NCI-H82 (cell line): ENCODE measurements at regions not wholly inside any gene's neighbourhood (a gene's known extent, or its start where the extent isn't known, plus 50 kb on each side); places are given as distances from the start of the nearest gene placed in this dataset.
"Not testable (repeated sequence)": the region's sequence is repeated elsewhere in the genome, so short reads cannot be mapped to it uniquely, and the experiment has no call there.

Experiments
- DNase-seq: peaks from one replicate; lab custom pipeline; 2025; lab: John Stamatoyannopoulos, UW

DNA sequence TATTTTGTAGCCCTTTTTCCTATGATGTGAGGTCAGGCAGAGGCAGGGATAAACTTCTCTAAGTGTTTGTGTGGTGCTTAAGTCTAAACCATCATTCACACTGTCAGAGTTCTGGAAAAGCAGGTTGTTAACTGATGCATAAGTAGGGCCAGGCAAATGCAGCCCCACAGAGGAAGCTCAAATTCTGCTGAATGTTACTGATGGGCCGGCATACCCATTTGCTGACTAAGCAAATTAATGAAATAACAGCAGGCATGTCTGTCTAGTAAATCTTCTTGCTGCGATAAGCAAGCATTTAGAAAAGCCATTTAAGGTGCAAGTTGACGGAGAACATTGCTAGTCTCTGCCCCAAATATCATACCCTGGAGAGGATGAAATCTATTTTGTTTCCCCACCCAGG is 523.2 kb upstream of the CCDC196 start:
- no peak for DNase-seq

DNA sequence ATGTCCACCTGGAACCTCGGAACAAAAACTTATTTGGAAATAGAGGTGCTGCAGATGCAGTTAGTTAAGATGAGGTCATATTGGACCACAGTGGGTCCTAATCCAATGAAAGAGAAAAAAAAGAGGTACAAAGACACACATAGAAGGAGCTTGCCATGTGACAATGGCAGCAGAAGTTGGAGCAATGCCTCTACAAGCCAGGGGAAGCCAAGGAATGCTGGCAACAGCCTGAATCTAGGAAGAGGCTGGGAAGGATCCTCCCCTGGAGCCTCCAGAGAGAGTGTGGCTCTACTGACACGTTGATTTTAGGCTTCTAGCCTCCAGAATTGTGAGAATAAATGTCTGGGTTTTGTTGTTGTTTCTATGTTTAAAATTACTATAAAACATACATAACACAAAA is 521.8 kb upstream of the CCDC196 start:
- DNase-seq = no peak

- no peak for DNase-seq
These were observed 520.0 kb upstream of the CCDC196 start for GRCh38 chr14:65966188-65966587.

DNA sequence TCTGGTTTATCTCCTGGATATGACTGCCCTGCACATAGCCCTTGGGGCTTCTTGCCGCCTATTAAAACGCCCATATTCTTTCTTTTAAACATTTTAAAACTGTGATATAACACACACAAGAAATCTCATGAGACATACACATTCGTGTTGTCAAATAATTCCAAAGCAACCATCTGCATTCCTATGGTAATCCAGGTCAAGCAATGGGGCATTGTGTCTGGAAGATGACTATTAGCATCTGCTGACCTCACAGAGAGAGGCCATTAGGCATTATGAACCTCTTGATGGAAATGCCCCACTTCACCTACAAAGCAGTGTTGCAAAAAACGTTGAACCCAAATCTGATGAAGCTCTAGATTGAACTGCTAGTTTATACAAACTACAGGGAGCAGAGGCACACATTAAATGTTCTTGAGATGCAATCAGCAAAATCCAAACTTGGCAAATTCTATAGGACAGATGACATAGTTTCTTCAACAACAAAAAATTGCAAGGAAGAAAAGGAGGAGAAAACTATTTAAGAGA is 513.8 kb upstream of the CCDC196 start:
- no peak for DNase-seq

- no peak for DNase-seq
These were observed 513.3 kb upstream of the CCDC196 start for GRCh38 chr14:65972891-65973290.

GRCh38 chr14:65975865-65976264 is 510.3 kb upstream of the CCDC196 start:
- DNase-seq = no peak

DNA sequence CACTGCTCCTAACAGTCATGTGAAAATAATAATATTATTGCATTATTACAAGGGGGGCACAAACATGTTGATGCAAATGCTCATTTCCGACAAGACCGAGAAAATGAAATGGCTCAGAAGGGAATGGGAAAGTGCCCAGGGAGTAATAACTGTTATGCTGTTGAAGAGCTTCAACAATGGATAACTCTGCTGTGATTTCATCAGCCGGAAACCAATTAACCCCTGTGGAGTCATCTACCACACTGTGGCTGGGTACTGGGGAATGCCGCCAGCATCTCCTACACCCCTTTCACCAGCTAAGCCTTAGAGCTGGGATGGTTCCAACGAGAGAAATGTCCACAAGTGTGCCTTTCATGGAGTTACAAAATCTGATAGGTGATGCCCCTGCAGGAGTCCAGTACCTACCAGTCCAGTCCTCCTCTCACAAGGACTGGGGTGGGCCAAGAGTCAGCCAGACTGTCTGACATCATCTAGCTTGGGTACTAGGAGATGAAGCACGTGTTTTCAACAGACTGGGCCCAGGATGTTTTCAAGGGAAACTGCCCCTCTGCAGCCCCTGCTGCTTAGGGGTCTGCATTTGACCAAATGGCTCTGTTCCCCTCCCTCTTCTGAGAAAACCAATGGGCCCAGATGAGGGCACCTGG is 509.3 kb upstream of the CCDC196 start:
- DNase-seq = no peak

GRCh38 chr14:65981192-65981843 is 504.9 kb upstream of the CCDC196 start:
- DNase-seq = peak; percentile 29

DNA sequence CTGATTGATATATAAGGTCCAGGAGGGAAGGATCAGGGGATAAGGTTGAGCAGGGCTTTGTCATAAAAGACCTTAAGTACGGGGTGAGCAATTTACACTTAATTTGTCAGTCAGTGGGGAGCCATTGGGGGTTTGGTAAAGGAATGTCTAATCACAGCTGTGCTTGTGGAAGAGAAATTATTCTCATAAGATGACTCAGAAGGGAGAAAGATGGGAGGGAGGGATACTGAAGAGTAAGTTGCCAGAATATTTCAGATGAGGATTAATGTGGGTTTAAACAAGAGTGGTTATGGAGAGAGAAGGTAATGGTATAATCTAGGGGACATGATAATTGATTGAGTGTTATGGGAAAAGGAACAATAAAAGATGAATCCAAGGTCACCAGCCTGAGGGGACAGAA is 500.1 kb upstream of the CCDC196 start:
- no peak for DNase-seq

- DNase-seq = no peak
These were observed 496.2 kb upstream of the CCDC196 start for GRCh38 chr14:65989981-65990380.

DNA sequence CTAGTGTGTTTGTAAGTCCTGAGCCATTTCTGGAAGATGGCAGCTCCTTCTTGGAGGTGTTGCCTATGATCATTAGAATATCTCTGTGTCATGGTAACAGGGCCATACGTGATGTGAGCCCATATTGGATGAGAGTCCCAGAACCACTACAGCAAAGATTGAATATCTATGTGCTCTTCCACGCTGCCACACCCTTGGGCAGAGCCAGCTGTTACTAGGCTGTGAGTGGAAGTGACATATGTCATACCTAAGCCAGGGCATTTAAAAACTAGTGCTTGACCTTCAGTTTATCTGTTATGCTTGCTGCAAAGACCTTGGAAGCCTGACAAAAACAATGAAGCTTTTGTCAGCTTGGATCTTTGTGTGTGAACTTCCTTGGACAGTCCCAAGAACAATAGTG is 495.1 kb upstream of the CCDC196 start:
- peak; percentile 3 for DNase-seq

GRCh38 chr14:65991935-65992334 is 494.2 kb upstream of the CCDC196 start:
- DNase-seq = not testable (repeated sequence)

- no peak for DNase-seq
These were observed 493.1 kb upstream of the CCDC196 start for GRCh38 chr14:65993103-65993502.

- no peak for DNase-seq
These were observed 492.2 kb upstream of the CCDC196 start for GRCh38 chr14:65993996-65994395.

DNA sequence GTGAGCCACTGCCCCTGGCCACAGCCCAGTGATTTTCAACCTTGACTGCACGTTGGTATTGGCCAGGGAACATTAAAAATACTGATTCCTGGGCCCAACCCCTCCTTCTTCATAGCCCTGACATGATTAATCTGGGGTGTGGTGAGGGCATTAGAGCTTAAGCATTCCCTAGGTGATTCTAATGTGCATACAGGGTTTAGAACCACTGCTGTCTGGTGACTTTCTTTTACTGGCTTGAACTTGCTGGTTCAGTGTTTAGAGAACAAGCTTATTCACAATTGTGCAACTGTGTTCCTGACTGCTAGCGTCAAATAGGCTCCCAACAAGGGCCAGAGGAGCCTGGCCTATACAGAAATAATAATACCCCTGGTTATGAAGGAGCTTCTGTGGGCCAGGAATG is 488.8 kb upstream of the CCDC196 start:
- no peak for DNase-seq

GRCh38 chr14:65999865-66000264 is 486.3 kb upstream of the CCDC196 start:
- DNase-seq = no peak

DNA sequence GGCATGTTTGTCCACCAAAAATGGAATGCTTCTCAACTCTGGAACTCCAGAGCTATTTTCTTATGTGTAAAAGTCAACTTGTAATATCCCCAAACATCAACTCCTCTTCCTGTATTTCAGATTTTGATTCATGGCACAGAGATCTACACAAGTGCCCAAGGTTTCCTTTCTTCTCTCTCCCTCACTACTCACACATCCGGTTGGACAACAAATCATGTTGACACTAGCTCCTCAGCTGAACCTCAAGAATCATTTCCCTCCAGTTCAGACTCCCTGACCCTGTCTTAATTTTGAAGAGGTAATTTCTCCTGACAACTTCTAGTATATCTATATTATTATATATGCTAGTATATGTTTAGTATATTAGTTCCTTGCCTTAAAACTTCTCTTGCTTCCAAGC is 485.4 kb upstream of the CCDC196 start:
- no peak for DNase-seq

DNA sequence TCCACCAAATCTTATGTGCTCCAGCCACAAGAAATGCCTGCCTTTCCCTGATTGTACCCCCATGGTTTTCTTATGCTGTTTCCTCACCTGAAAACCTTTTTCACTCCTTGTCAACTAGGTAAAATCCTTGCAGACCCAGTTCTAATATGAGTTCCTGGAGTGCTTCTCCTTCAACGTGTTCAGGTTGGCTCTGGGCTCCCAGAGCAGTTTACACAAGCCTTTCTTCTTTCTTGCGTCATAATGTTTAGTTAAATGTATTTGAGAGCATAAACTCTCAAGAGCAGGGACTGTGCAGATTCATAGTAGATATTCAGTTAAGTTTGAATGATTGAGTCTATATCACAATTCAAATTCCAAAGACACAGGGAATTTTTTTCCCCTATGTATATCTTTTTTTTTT is 484.8 kb upstream of the CCDC196 start:
- no peak for DNase-seq

- no peak for DNase-seq
These were observed 483.0 kb upstream of the CCDC196 start for GRCh38 chr14:66003082-66003730.

DNA sequence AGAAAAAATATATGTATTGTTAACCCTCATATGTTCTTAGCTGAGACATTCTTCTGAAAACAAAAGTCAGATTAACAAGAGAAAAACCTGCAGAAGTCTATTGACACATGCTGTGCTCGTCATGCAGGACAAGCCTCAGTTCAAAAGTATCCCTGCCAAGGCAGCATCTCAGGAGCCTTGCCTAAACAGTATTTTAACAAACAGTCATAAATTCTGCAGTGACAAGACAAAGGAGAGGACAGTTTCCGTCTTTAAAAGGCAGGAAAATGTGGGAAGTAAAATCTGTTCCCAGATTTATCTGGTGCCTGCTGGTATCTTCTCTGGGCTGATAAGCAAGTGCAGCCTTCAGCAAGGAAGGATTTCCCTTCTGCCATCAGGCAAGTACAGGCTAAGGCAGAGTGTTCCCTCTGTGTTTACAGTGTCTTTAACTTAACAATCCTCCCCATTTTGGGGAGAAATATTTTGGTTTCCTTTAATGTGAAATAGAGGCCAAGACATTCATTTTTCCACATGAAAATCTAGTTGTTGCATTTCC is 480.2 kb upstream of the CCDC196 start:
- DNase-seq = no peak

DNA sequence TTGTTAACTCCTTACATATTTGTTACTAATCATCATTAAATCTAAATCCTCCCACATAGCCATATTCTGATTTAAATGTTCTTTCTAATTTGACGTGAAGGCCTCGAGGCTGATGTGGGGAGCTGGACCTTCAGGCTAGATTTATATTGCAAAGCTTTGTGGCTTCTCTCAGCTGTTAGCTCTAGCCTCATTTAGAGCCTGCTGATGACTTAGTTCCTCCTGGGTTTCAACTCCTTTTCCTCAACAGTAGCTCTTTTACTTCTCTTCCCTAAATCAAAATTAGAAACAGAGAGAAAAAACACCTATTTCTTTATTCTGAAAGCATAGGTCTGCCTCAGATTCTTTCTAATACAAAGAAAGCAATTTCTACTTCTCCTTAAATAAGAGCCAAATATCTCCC is 477.5 kb upstream of the CCDC196 start:
- DNase-seq = no peak

GRCh38 chr14:66009089-66009488 is 477.1 kb upstream of the CCDC196 start:
- no peak for DNase-seq

DNA sequence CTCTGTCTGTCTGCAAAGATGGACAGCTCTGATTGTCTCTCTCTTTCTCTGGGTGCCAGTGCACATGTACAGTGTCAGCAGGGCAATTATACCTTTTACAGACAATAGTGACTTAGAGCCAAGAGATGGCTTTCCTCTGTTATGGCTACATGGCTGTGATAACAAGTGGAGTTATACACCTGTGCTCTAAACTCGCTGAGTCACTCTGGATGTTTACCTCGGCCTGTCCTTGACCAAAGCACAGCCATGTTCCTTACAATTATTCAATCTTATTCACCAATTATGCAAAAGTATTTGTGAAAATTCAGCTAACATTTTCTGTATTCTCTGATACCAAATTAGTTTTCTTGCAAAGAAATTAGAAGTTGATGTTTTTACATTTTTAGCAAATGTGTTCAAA is 475.5 kb upstream of the CCDC196 start:
- DNase-seq = no peak
